SU-DHL-6 (cell line): ENCODE measurements at regions not wholly inside any gene's neighbourhood (a gene's known extent, or its start where the extent isn't known, plus 50 kb on each side); places are given as distances from the start of the nearest gene placed in this dataset.

Experiments
- H2AFZ ChIP-seq: fragments of 200-600 bp; sonication (generic); 2 replicates; pipeline ENCODE4 v1.6.1; 2014; ENCODE audit warnings: low read depth, mild to moderate bottlenecking, moderate library complexity, mixed read lengths, antibody characterized with exemption, low read length; ENCODE audit not compliant: severe bottlenecking
- H3F3A ChIP-seq: fragments of 200-600 bp; shearing (Covaris generic); 2 replicates; pipeline ENCODE4 v1.6.0; 2016; ENCODE audit warnings: antibody characterized with exemption, mild to moderate bottlenecking; ENCODE audit not compliant: insufficient read depth
- H3K27ac ChIP-seq: fragments of 200-600 bp; sonication (generic); 2 replicates; pipeline ENCODE4 v1.5.1; 2016; ENCODE audit warnings: low read depth, mild to moderate bottlenecking, low read length, moderate library complexity, mixed read lengths
- H3K27me3 ChIP-seq: fragments of 200-600 bp; sonication (generic), shearing (Covaris generic); 2 replicates; pipeline ENCODE4 v1.6.0; 2014; ENCODE audit warnings: mild to moderate bottlenecking, low read length
- H3K36me3 ChIP-seq: fragments of 200-600 bp; sonication (generic); 2 replicates; pipeline ENCODE4 v1.6.1; 2014; ENCODE audit warnings: mild to moderate bottlenecking, low read length, mixed read lengths
- H3K4me2 ChIP-seq: fragments of 300-600, 200-600 bp; shearing (Covaris generic), sonication (generic); 2 replicates; pipeline ENCODE4 v1.6.0; 2014; ENCODE audit warnings: low read length, low read depth, mild to moderate bottlenecking; ENCODE audit not compliant: poor library complexity, severe bottlenecking
- H3K4me3 ChIP-seq: fragments of 200-600 bp; sonication (generic); 2 replicates; pipeline ENCODE4 v1.5.1; 2014; ENCODE audit warnings: antibody characterized with exemption, low read length, mild to moderate bottlenecking, mixed read lengths; ENCODE audit not compliant: insufficient read depth, poor library complexity, severe bottlenecking
- H3K79me2 ChIP-seq: fragments of 200-600 bp; sonication (generic); 2 replicates; pipeline ENCODE4 v1.6.1; 2014; ENCODE audit warnings: mild to moderate bottlenecking, low read length, moderate library complexity; ENCODE audit not compliant: insufficient read depth
- H3K9ac ChIP-seq: fragments of 200-600 bp; sonication (generic); 2 replicates; pipeline ENCODE4 v1.7.0; 2014; ENCODE audit warnings: mild to moderate bottlenecking, low read length
- H3K9me2 ChIP-seq: fragments of 200-600 bp; sonication (generic); replicated peaks from 2 replicates; pipeline ENCODE4 v1.6.1; 2014; ENCODE audit warnings: low read length; ENCODE audit not compliant: insufficient read depth
- H3K9me3 ChIP-seq: fragments of 200-600 bp; sonication (generic); 2 replicates; pipeline ENCODE4 v1.6.1; 2014; ENCODE audit warnings: low read length, mixed read lengths; ENCODE audit not compliant: insufficient read depth
- H4K20me1 ChIP-seq: fragments of 200-600 bp; sonication (generic); 2 replicates; pipeline ENCODE4 v1.6.1; 2014; ENCODE audit warnings: low read depth, mild to moderate bottlenecking, antibody characterized with exemption, low read length, moderate library complexity, mixed read lengths
- CTCF ChIP-seq: fragments of 200-600 bp; sonication (generic); IDR thresholded peaks from one replicate; pipeline ENCODE4 v1.5.1; 2017; ENCODE audit warnings: antibody characterized with exemption, mild to moderate bottlenecking, low read length, moderate library complexity; ENCODE audit not compliant: insufficient read depth, poor library complexity, severe bottlenecking
- EZH2phosphoT487 ChIP-seq: fragments of 200-600 bp; sonication (generic), shearing (Covaris generic); conservative IDR thresholded peaks from 2 replicates; pipeline ENCODE4 v1.6.1; 2018; ENCODE audit warnings: mild to moderate bottlenecking, antibody characterized with exemption, low read length, moderate library complexity, mixed read lengths

- Histone ChIP-seq H2AFZ (no peak overlapping the region), H3K4me2 (peak overlapping the region; percentile 8)
Measured at GRCh38 chr6:130526466-130526865, 160.6 kb downstream of the TMEM200A start.

GRCh38 chr6:130527173-130527572, 161.4 kb downstream of the TMEM200A start:
- peak overlapping the region; percentile 70 for H3K27ac ChIP-seq
- H3K9ac ChIP-seq: no peak overlapping the region
- H3K36me3 ChIP-seq: no peaks in the 10 kb centered on the region
- no peaks in the 10 kb centered on the region for H3F3A ChIP-seq
- no peaks in the 10 kb centered on the region for H3K9me3 ChIP-seq
- peak overlapping the region; percentile 8 for H3K4me2 ChIP-seq
- H2AFZ ChIP-seq: no peak overlapping the region
- no peaks in the 10 kb centered on the region for H4K20me1 ChIP-seq
- no peak for TF ChIP-seq CTCF
- TF ChIP-seq EZH2phosphoT487: no peak
- no peaks in the 10 kb centered on the region for H3K79me2 ChIP-seq
- no peaks in the 10 kb centered on the region for H3K9me2 ChIP-seq
- no peaks in the 10 kb centered on the region for H3K27me3 ChIP-seq
- H3K4me3 ChIP-seq: no peak overlapping the region

More at GRCh38 chr6:130526466-130526865, 160.6 kb downstream of the TMEM200A start:
- Histone ChIP-seq H3K36me3 (no peaks in the 10 kb centered on the region), H3K9me3 (no peaks in the 10 kb centered on the region), H3K4me3 (no peak overlapping the region), H3F3A (no peaks in the 10 kb centered on the region), H4K20me1 (no peaks in the 10 kb centered on the region), H3K27ac (peak overlapping the region; percentile 70), H3K79me2 (no peaks in the 10 kb centered on the region), H3K27me3 (no peaks in the 10 kb centered on the region), H3K9me2 (no peaks in the 10 kb centered on the region), H3K9ac (0 out of 2 replicates have a peak overlapping the region, but pooled peaks have one; percentile 5)
- no peak for TF ChIP-seq CTCF

- H4K20me1 ChIP-seq: no peaks in the 10 kb centered on the region
- no peak overlapping the region for H3K27ac ChIP-seq
- H3K9ac ChIP-seq: no peak overlapping the region
- no peak overlapping the region for H3K4me2 ChIP-seq
- no peak overlapping the region for H2AFZ ChIP-seq
- H3K36me3 ChIP-seq: no peaks in the 10 kb centered on the region
- TF ChIP-seq EZH2phosphoT487: no peak
- TF ChIP-seq CTCF: no peak
- H3F3A ChIP-seq: no peaks in the 10 kb centered on the region
- H3K79me2 ChIP-seq: no peaks in the 10 kb centered on the region
- no peaks in the 10 kb centered on the region for H3K27me3 ChIP-seq
- H3K9me3 ChIP-seq: no peaks in the 10 kb centered on the region
- H3K9me2 ChIP-seq: no peaks in the 10 kb centered on the region
- no peak overlapping the region for H3K4me3 ChIP-seq
Measured at GRCh38 chr6:130529569-130530149, 163.8 kb downstream of the TMEM200A start.
